ENCODE measurements at regions not wholly inside any gene's neighbourhood (a gene's known extent, or its start where the extent isn't known, plus 50 kb on each side); places are given as distances from the start of the nearest gene placed in this dataset.

DNA sequence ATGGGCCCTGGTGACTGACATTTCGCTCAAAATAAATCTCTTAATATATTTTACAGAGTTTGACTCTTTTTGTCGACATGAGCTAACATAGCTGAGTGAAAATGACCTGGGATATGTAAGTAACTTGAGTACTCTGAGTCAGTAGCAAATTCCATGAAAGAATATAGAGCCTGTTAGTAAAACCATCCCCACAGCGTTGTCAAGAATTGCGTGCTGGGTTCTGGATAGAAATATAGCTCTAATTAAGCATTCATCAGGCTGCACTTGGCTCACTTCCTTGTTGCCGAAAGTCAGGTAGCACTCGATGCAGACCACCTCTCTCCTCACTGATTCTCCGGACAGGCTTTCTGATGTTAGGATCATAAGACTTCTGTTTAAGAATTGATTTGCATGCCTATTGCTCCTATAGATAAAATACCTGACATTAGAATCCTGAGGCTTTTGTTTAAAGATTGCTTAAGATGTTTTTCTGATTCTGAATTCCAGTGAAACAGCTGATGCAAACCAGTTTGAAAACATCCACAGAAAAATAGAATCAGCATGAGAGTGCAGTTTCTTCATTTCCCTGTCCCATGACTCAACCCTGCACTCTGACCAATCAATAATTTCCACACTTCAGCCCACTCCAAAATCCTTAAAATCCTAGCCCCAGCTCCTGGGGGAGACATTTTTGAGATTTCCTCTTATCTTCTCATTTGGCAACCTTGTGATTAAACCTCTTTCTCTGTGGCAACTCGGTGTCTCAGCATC, 310.6 kb downstream of the DIRAS2 start:
- DNase-seq (ENCODE audit: low read depth in 1 of 2, low spot score in 2 of 2) (no peak), FAIRE-seq (no peak)
- Histone ChIP-seq H2AK5ac (ENCODE audit: low read depth, low read length) (no peak overlapping the region), H3K27ac (ENCODE audit: low read depth, low read length) (no peak overlapping the region), H2BK15ac (ENCODE audit: low read length) (no peak overlapping the region), H3K4ac (replicated peaks; ENCODE audit: insufficient read length, low read depth, low read length) (peak overlapping the region; percentile 91), H2BK5ac (ENCODE audit: low read depth, low read length) (no peak overlapping the region), H3K14ac (ENCODE audit: insufficient read length) (no peak overlapping the region), H2BK12ac (ENCODE audit: low read depth, low read length) (no peak overlapping the region), H3K23ac (ENCODE audit: insufficient read length) (no peak overlapping the region), H4K20me1 (replicated peaks in 1 of 2; ENCODE audit: control insufficient read depth in 1 of 2, insufficient read depth in 2 of 2, low read length in 2 of 2) (no peaks in the 10 kb centered on the region), H3K79me2 (ENCODE audit: control insufficient read depth in 1 of 2, insufficient read depth in 2 of 2, low read length in 2 of 2) (no peaks in the 10 kb centered on the region), H3K9me3 (ENCODE audit: insufficient read depth in 2 of 2, low read depth in 1 of 2, low read length in 1 of 2) (no peaks in the 10 kb centered on the region), H3K27me3 (replicated peaks in 1 of 4; ENCODE audit: control insufficient read depth in 3 of 4, extremely low read depth in 1 of 4, insufficient read depth in 3 of 4, low read length in 3 of 4) (no peaks in the 10 kb centered on the region), H2AFZ (ENCODE audit: low read length) (peak overlapping the region; percentile 71; the same call in 1 of the 2 replicates), H3K79me1 (ENCODE audit: low read depth, low read length) (no peaks in the 10 kb centered on the region), H3K56ac (replicated peaks; ENCODE audit: insufficient read length, low read depth, low read length) (no peak overlapping the region), H3K23me2 (ENCODE audit: low read depth, low read length) (no peaks in the 10 kb centered on the region), H3K36me3 (ENCODE audit: control insufficient read depth in 2 of 4, insufficient read depth in 4 of 4, low read length in 3 of 4) (no peaks in the 10 kb centered on the region; a peak in 1 of 8 replicates), H2BK20ac (ENCODE audit: low read length) (no peak overlapping the region), H3K4me3 (ENCODE audit: extremely low read depth in 1 of 4, insufficient read depth in 2 of 4, low read depth in 3 of 4, low read length in 4 of 4) (no peak overlapping the region), H3K9ac (replicated peaks in 1 of 4; ENCODE audit: extremely low read depth in 1 of 4, low read depth in 3 of 4, low read length in 3 of 4) (no peak overlapping the region), H4K91ac (replicated peaks; ENCODE audit: insufficient read length, low read length) (no peak overlapping the region), H3K4me2 (ENCODE audit: insufficient read depth in 1 of 2, low read depth in 2 of 2, low read length in 2 of 2) (no peak overlapping the region), H4K5ac (ENCODE audit: insufficient read length, low read depth, low read length) (no peak overlapping the region), H4K8ac (ENCODE audit: extremely low read depth, insufficient read depth, low read length) (no peak overlapping the region), H2BK120ac (replicated peaks; ENCODE audit: low read depth, low read length) (peak overlapping the region; percentile 43), H3K18ac (ENCODE audit: extremely low read depth, low read length) (no peak overlapping the region), H3K4me1 (replicated peaks in 1 of 4; ENCODE audit: control insufficient read depth in 3 of 4, insufficient read depth in 4 of 4, low read length in 3 of 4) (peaks cover 0 to 5% (median 0%) of the 10 kb centered on the region in 4 experiments; a peak in 1 of 7 replicates)
- POLR2A ChIA-PET (ENCODE audit: partially characterized antibody): no interaction called here
- WGBS, 2 experiments (ENCODE audit: extremely low coverage in 1 of 2, insufficient coverage in 1 of 2, insufficient read length in 1 of 2, insufficient replicate concordance in 2 of 2, low coverage in 1 of 2, low lambda C conversion rate in 2 of 2, missing lambda C conversion rate in 1 of 2): 90% methylated on average over 8 of the region's 8 CpGs; no CpG with 5 or more reads in 1 of the 2 experiments
- no peak for TF ChIP-seq HDAC6 (IDR thresholded peaks at IDR 0.05; ENCODE audit: low read depth, low read length)
- CTCF ChIA-PET (ENCODE audit: partially characterized antibody): interaction anchor here (2.2 kb wide), 1 partner anchor 13 kb away, joined by 12 read pairs; no protein-coding TSS in a partner anchor

Measured in H1 (cell line).